Fibroblast of pulmonary artery (primary cell): ENCODE measurements at regions not wholly inside any gene's neighbourhood (a gene's known extent, or its start where the extent isn't known, plus 50 kb on each side); places are given as distances from the start of the nearest gene placed in this dataset.

Experiments
- DNase-seq: peaks from one replicate; pipeline ENCODE4 v3.0.0-alpha.2; 2010; ENCODE audit warnings: low read depth
- H3K4me3 ChIP-seq: replicated peaks from 2 replicates; pipeline ENCODE4 v1.5.1; 2011; ENCODE audit warnings: low read depth, mild to moderate bottlenecking, control low read depth, low read length, moderate library complexity
- CTCF ChIP-seq: IDR thresholded peaks from 2 replicates; pipeline ENCODE4 v1.5.1; 2011; ENCODE audit warnings: mild to moderate bottlenecking, control low read depth, low read length, inconsistent platforms; ENCODE audit errors: missing control alignments

GRCh38 chr12:67804168-67804567, 155.6 kb downstream of the DYRK2 start:
- TF ChIP-seq CTCF: no peak
- H3K4me3 ChIP-seq: no peak overlapping the region
- no peak for DNase-seq

DNA sequence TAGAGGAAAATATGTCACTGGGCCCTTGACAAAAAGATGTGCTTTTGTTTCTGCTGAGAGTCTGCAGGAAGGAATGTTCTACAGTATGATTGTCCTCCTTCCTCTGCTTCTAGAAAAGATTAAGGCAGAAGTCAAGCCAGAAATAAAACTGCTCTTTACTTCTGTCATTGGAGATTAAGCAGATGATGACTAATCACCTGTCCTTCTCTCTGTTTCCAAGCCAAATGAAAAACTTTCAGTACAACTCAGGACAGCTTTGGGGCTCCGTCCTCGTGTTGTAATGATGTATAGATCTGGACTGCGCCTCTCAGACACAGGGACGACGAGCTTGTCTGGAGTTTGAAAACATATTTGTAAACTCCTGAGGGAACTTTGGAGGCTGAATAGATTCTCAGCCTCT, 159.3 kb downstream of the DYRK2 start:
- peak; percentile 26 for DNase-seq
- no peak for TF ChIP-seq CTCF

DNA sequence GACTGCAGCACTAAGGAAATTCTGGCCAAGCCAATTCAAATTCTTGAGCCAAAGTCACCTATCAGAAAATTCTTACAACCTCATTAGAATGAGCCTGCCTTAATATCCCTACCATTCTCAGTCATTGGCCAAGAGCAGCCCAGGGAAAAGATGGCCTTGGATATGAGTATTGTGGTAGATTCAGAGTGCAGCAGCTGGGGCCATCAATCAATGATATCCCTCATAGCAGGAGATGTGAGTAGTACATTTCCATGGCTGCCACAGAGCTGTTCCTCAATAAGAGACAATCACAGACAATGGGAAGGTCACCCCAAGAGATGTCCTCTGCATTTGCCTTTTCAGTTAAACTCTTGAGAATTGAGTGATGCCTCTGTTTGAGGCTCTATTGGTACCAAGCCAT, 161.6 kb downstream of the DYRK2 start:
- no peak overlapping the region for H3K4me3 ChIP-seq
- no peak for TF ChIP-seq CTCF
- DNase-seq: no peak

More for the DNA sequence above, 159.3 kb downstream of the DYRK2 start:
- peak overlapping the region; percentile 5 for H3K4me3 ChIP-seq

GRCh38 chr12:67811437-67812361, 163.2 kb downstream of the DYRK2 start:
- no peak for TF ChIP-seq CTCF
- peak; percentile 79 for DNase-seq
- H3K4me3 ChIP-seq: no peak overlapping the region

GRCh38 chr12:67813456-67813904, 164.9 kb downstream of the DYRK2 start:
- peak; percentile 46 for DNase-seq
- no peak for TF ChIP-seq CTCF
- no peak overlapping the region for H3K4me3 ChIP-seq

GRCh38 chr12:67816269-67816668, 167.7 kb downstream of the DYRK2 start:
- DNase-seq: no peak
- no peak for TF ChIP-seq CTCF
- no peak overlapping the region for H3K4me3 ChIP-seq

DNA sequence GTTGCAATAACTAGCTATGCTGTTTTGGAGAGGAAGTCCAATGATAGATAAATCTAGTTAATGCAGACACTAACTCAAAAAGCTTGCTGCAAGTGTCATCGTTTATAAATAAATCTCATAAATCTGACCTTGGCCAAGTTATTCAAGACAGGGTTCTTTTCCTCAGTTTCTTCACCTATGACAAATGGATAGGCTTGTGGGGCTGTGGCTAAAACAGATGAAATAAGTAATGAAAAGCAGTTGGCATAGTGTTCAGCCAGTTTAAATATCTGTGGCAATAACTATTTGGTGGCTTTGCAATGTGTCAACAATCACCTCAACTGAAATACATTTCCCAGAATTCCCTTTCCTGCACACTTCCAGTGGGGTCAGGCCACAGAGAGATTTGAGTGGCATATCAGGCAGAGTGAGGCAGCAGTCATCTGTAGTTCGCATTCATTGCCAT, 169.9 kb downstream of the DYRK2 start:
- H3K4me3 ChIP-seq: no peak overlapping the region
- no peak for DNase-seq
- no peak for TF ChIP-seq CTCF
